Motor neuron (in vitro differentiated cells): ENCODE measurements at regions not wholly inside any gene's neighbourhood (a gene's known extent, or its start where the extent isn't known, plus 50 kb on each side); places are given as distances from the start of the nearest gene placed in this dataset.

Experiments used
- ATAC-seq, 8 experiments: fragments of 200-7000 bp; cut with Tn5 transposase; replicated peaks in 6 of 8; 2 replicates each; pipeline ENCODE4 v1.8.0; 2021; ENCODE audit warnings: mild to moderate bottlenecking in 8 of 8, moderate library complexity in 8 of 8
- H3K27ac ChIP-seq, 2 donors: fragments of 250-450 bp; sonication (Bioruptor Pico); 2 replicates each; pipeline ENCODE4 v1.9.0; 2021; ENCODE audit warnings: antibody characterized with exemption in 2 of 2, mild to moderate bottlenecking in 2 of 2, moderate library complexity in 1 of 2
- H3K4me1 ChIP-seq, 2 donors: fragments of 250-450 bp; sonication (Bioruptor Pico); replicated peaks in 1 of 2; 2 replicates each; pipeline ENCODE4 v1.6.1; 2021; ENCODE audit warnings: antibody characterized with exemption in 2 of 2, mild to moderate bottlenecking in 2 of 2, moderate library complexity in 1 of 2
- H3K4me3 ChIP-seq, 5 donors: fragments of 250-450 bp; sonication (Bioruptor Pico); 2 replicates each; pipeline ENCODE4 v1.9.0; 2021; ENCODE audit warnings: antibody characterized with exemption in 5 of 5, mild to moderate bottlenecking in 5 of 5, moderate library complexity in 4 of 5
- WGBS, 10 experiments: fragments of 450-650 bp; shearing (Covaris generic); methylation state at CpG; one replicate each; pipeline ENCODE4 v1.0.0; 2022; 5-methylcytosine and 5-hydroxymethylcytosine counted together
- in situ Hi-C, 9 experiments: fragments of 400-800 bp; cut with MboI; loops; one replicate each; pipeline ENCODE4 v1.15.0; 2021; ENCODE audit warnings: low sequenced_read_pairs in 9 of 9, low pct_unique_long_range_greater_than_20kb in 2 of 9; ENCODE audit not compliant: unreplicated experiment in 9 of 9

DNA sequence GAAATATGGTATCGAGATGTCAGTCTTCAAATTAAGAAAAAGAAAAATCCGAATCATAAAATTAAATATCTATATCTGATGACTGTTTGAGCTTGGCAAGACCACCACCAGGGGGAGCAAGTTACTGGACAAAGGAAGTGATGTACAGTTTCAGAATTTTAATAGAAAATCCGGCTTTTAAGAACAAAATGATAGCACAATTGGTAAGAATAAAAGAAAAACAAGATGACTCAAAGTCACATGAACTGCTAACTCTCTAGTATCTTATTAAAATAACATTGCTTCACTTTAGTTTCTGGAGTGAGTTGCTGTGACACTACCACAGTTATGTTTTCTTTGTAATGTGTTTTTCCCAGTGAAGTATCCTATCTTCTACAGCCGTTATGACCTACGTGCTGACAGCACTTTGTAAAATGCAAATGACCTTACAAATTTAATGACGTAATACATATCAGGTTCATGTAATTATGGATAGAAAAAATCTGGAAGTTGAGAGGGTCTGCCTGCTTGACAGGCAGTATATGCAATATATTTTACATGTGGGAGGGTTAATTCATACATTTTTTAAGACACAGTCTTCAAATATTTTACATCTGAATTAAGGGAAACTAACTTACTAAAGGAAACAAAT, 405.3 kb upstream of the HS3ST5 start:
- Histone ChIP-seq H3K4me3 (no peak overlapping the region), H3K4me1 (peaks cover 0 to 12% of the 10 kb centered on the region in 2 donors), H3K27ac (no peak overlapping the region)
- in situ Hi-C loops: no loop called here
- 2 to 36% (median 20%) methylated on average over 5 to 6 of the region's 6 CpGs; no CpG with 5 or more reads in 1 of the 10 experiments for WGBS, 10 experiments
- peak in 5 of 8 experiments; percentile 20 to 61 (median 47) for ATAC-seq

DNA sequence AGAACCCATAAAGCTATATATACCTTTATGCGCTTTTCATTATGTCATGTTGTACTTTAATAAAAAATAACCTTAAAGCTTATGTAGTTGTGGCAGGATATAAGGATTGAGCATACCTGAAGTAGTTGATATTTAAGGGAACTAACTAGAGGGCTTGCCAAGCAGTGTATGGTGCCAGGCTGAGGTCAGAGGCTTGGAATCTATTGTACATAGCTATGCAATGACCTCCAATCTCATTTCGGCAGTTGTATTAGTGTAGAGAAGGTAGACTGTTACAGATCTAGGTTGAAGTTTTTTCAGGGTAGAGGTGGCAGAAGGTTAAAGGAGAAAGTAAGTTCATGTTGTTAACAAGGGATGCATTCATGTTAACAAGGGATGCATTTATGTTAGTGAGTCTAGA, 397.7 kb upstream of the HS3ST5 start:
- in situ Hi-C loops: no loop called here
- no peak for ATAC-seq
- 29 to 100% (median 96%) methylated on average over 1 to 2 of the region's 2 CpGs; no CpG with 5 or more reads in 2 of the 10 experiments for WGBS, 10 experiments
- Histone ChIP-seq H3K4me3 (no peak overlapping the region), H3K27ac (no peak overlapping the region), H3K4me1 (peaks cover 0 to 5% of the 10 kb centered on the region in 2 donors)

DNA sequence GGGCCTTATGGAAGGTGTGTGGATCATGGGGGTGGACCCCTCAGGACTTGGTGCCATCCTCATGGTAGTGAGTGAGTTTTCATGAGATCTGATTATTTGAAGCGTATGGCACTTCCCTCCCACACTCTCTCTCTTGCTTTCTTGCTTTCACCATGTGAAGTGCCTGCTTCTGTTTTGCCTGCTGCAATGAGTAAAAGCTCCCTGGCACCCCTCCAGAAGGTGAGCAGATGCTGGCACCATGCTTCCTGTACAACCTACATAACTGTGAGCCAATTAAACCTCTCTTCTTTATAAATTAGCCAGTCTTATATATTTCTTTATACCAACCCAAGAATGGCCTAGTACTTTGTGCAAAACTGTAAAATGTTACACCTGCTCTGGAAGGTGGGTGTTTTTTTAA, 396.8 kb upstream of the HS3ST5 start:
- 0 to 100% (median 86%) methylated on average over 1 of the region's 1 CpG; no CpG with 5 or more reads in 5 of the 10 experiments for whole genome bisulfite sequencing, 10 experiments
- ATAC-seq: no peak
- Histone ChIP-seq H3K4me3 (no peak overlapping the region), H3K27ac (no peak overlapping the region), H3K4me1 (no peaks in the 10 kb centered on the region)
- in situ Hi-C loops: no loop called here

DNA sequence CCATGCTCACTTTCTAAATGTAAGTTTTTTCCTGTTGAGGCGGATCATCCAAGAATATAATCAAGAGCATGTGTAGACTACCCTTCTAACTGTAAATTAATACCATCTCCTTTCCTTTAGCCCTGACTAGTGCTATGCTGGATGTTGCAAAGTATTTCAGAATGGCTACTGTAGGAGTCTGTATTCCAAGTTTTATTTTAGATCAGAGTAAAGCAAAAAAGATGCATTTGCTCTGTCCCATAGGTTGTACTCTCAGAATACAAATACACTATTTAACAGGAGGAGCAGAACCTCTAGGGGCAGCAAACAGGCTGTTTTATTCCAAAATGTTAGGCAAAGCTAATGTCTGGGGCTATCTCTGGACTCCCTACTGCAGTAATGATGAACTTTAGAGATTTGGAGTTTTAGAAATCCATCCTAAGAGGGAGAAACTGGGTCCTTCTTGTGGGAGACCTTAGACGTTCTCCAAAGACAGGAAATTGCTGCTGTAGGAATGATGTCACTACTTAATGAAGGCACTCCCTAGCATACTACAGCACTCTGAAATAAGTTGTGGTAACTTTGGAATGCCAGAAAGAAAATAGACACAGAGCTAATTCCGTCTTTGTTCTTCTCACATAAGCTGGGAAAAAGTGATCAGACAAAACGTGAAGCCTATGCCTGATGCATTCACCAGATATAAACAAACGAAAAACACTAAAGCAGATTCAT, 392.4 kb upstream of the HS3ST5 start:
- H3K4me1 ChIP-seq: no peaks in the 10 kb centered on the region
- in situ Hi-C loops: no loop called here
- H3K4me3 ChIP-seq: no peak overlapping the region
- H3K27ac ChIP-seq: no peak overlapping the region
- ATAC-seq: peak in 2 of 8 experiments; percentile 40 to 79
- WGBS, 10 experiments: 0 to 92% (median 73%) methylated on average over 1 to 5 of the region's 5 CpGs

DNA sequence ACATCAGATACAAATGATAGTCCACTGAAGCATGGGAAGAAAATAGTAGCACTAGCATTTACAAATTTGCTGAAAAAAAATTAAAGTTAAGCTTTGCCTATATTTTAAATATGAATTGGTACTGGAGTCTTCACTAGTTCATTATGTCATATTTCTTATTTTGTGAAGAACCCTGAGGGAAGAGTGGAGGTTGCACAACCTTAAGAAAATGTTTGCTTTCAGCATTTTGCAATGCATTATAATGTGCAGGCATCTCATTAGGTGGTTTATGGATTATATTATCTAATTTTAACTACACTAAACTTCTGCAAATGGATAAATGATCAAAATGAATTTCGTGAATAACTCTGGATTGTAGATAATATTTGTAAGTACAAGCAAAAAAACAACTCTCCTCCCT, 390.8 kb upstream of the HS3ST5 start:
- ATAC-seq: no peak
- in situ Hi-C loops: no loop called here
- 0 to 100% (median 50%) methylated on average over 1 of the region's 1 CpG; no CpG with 5 or more reads in 1 of the 10 experiments for WGBS, 10 experiments
- no peak overlapping the region for H3K27ac ChIP-seq
- H3K4me3 ChIP-seq: no peak overlapping the region
- no peaks in the 10 kb centered on the region for H3K4me1 ChIP-seq

DNA sequence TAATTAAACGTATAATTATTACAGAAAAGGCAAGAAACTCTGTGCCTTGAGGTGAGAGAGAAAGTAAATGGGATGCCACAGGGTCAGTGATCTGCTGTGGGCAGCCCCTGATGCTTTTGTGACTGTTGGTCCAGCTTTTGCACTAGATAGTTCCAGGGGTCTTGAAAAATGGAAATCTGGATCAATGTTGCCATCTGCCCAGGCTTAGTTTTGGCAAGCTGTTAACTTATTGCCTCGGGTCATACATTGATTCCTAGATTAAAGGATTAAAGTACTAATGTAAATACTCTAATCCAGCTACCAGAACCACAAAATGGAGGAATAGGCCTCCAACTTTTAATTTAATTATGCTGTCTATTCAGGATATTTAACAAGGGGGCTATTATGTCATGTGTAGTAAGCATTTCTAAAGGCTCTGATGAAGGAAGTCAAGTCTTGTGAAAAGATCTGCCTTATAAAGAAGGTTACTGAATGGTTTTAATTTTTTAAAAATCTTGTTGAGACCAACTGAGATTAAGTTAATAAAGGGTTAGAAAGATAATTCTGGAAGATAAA, 376.0 kb upstream of the HS3ST5 start:
- H3K4me1 ChIP-seq: no peaks in the 10 kb centered on the region
- ATAC-seq: no peak
- H3K27ac ChIP-seq: no peak overlapping the region
- 0 to 95% (median 63%) methylated on average over 1 to 2 of the region's 2 CpGs for WGBS, 10 experiments
- H3K4me3 ChIP-seq: no peak overlapping the region
- in situ Hi-C loops: no loop called here

DNA sequence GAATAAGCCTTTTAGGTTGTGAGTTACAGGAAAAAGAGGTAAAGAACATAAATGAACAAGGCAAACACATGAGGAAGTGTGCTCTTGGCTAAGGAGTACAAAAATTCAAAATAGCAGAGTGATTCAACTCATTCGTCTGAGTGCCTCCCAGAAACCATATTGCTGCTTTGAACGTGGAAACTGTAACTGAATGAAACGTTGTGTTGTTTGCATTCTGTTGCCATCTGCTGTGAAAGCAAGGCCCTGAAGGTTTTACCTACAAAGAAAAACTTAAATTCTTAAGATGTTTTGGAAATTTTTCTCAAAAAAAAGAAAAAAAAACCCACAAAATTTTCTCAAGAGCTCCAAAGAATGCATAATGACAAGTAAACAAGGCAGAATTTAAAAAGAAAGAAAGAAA, 375.4 kb upstream of the HS3ST5 start:
- WGBS, 10 experiments: 0 to 66% (median 22%) methylated on average over 1 to 3 of the region's 3 CpGs
- H3K4me3 ChIP-seq: no peak overlapping the region
- H3K4me1 ChIP-seq: no peaks in the 10 kb centered on the region
- in situ Hi-C loops: no loop called here
- ATAC-seq: no peak
- H3K27ac ChIP-seq: no peak overlapping the region

DNA sequence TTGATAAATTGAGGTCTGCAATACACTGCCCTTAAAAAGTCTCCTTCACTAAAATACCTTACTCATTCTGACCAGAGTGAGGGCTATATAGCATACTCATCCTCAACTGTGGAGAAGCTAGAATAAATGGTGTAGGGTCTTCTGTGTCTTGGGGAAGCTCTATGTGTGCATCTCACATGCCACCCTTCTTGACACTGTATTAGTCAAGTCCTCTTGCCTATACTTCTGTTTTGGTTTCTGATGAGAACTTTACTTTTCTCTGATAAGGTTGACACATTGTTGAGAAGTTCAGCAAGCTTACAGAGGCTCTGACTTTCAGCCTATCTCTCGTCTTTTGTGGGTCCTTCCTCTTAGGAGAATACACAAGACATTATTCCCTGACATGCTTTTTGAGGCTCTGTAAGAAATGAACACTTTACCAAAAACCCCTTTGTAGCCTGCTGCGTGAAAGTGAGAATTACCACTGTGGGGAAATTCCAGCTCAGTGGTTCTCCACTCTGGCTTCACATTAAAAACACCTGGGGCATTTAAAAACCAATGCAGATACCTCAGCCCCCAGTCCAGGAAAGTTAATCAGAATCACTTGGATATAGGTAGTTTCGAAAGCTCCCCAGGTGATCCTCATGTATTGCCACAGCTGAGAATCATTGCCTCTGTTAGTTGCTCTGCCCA, 372.1 kb upstream of the HS3ST5 start:
- Histone ChIP-seq H3K4me3 (no peak overlapping the region), H3K27ac (no peak overlapping the region), H3K4me1 (no peaks in the 10 kb centered on the region)
- in situ Hi-C loops: no loop called here
- no peak for ATAC-seq
- 0 to 92% (median 67%) methylated on average over 1 to 3 of the region's 3 CpGs; no CpG with 5 or more reads in 1 of the 10 experiments for WGBS, 10 experiments

DNA sequence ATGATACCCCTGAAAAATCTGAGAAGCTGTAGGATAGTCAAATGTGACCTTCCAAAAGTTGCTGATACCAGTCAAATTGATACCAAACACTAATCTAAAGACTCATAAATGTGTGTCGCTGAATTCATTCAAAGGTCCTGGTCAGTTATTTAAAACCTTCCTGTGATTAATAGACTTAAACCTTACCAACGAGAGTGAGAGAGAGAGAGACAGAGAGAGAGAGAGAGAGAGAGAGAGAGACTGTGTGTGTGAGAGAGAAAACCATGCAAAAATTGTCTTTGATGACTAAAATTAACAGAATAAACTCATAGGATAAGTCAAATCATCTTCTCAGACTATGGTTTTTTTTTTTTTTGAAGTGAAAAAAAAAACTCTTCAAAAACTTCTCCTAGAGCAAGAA, 370.9 kb upstream of the HS3ST5 start:
- Histone ChIP-seq H3K4me1 (no peaks in the 10 kb centered on the region), H3K27ac (no peak overlapping the region), H3K4me3 (no peak overlapping the region)
- no peak for ATAC-seq
- WGBS, 10 experiments: 0 to 100% (median 56%) methylated on average over 1 to 2 of the region's 2 CpGs; no CpG with 5 or more reads in 3 of the 10 experiments
- in situ Hi-C loops: no loop called here

DNA sequence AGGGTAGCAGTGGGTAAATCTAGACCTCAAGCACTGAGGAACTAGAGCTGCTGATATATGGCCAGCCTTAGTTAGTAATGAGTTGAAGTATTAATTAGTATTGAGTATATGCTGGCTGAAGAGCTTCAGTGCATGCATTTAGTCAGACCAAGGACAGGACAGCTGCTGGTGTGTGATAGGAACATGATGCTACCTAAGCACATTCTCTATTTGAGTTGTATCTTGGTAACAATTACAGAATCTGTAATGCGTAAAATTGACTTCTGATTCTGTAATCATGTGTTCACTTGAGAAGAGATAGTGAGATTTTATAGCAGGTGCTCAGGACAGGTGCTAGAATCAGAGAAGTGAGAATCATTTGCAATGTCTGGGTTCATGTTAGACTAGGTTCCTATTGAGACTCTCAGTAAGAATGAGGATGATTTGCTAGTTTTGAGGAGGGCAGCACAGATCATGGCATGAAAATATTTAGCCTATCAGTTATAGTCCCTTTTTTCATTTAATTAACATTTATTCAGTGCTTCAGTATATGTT, 369.4 kb upstream of the HS3ST5 start:
- WGBS, 10 experiments: 0 to 100% (median 90%) methylated on average over 1 of the region's 1 CpG; no CpG with 5 or more reads in 4 of the 10 experiments
- in situ Hi-C loops: no loop called here
- H3K4me3 ChIP-seq: no peak overlapping the region
- H3K27ac ChIP-seq: no peak overlapping the region
- no peaks in the 10 kb centered on the region for H3K4me1 ChIP-seq
- ATAC-seq: no peak

DNA sequence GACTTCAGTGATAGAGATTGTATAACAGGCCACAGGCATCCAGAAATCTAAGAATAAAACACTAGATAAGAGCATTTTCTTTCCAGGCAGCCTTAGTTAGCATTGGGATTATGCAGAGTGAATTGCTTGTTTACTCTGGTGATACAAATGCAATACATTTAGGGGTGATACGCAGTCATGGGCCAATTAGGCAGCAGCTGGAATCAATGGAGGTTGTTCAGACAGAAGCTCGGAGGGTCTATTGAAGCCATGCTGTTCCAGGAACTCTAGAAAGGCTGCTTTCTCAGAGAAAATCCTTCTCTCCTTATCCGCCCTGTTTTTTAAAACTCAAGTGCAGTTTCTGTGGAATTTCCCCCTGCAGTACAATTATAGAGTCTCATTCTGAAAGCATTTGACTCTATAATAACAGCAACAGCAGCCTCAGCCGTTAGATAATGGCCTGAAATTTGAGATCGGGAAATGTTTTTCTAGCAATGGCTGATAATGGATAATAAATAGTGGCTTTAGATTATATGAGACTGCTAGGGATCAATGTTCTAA, 364.3 kb upstream of the HS3ST5 start:
- H3K4me1 ChIP-seq: no peaks in the 10 kb centered on the region
- no peak overlapping the region for H3K27ac ChIP-seq
- H3K4me3 ChIP-seq: no peak overlapping the region
- peak in 2 of 8 experiments; percentile 23 to 33 for ATAC-seq
- 0 to 84% (median 50%) methylated on average over 1 to 4 of the region's 5 CpGs; no CpG with 5 or more reads in 2 of the 10 experiments for WGBS, 10 experiments
- in situ Hi-C loops: no loop called here

DNA sequence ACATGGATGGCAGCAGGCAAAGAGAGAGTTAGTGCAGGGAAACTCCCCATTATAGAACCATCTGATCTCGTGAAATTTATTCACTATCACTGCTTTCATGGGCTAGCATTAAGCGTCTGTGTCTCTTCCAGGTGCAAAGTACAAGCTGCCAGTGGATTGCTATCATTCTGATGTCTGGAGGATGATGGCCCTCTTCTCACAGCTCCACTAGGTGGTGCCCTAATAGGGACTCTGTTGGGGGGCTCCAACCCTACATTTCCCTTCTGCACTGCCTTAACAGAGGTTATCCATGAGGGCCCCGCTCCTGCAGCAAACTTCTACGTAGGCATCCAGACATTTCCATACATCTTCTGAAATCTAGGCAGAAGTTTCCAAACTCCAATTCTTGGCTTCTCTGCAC, 347.8 kb upstream of the HS3ST5 start:
- in situ Hi-C loops: no loop called here
- no peak for ATAC-seq
- H3K27ac ChIP-seq: no peak overlapping the region
- no peaks in the 10 kb centered on the region for H3K4me1 ChIP-seq
- 8 to 91% (median 83%) methylated on average over 1 to 4 of the region's 4 CpGs; no CpG with 5 or more reads in 5 of the 10 experiments for WGBS, 10 experiments
- H3K4me3 ChIP-seq: no peak overlapping the region

DNA sequence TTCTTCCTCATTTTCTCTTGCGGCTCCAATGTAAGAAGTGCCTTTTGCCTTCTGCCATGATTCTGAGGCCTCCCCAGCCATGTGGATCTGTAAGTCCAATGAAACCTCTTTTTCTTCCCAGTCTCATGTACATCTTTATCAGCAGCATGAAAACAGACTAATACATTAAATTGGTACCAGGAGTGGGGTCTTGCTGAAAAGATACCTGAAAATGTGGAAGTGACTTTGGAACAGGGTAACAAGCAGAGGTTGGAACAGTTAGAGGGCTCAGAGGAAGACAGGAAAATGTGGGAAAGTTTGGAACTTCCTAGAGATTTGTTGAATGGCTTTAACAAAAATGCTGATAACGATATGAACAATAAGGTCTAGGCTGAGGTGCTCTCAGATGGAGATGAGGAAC, 316.7 kb upstream of the HS3ST5 start:
- Histone ChIP-seq H3K4me3 (no peak overlapping the region), H3K4me1 (no peaks in the 10 kb centered on the region), H3K27ac (no peak overlapping the region)
- WGBS, 10 experiments: 13 to 100% (median 83%) methylated on average over 1 to 2 of the region's 2 CpGs
- no peak for ATAC-seq
- in situ Hi-C loops: no loop called here
